ENCODE measurements at regions not wholly inside any gene's neighbourhood (a gene's known extent, or its start where the extent isn't known, plus 50 kb on each side); places are given as distances from the start of the nearest gene placed in this dataset.

GRCh38 chr14:86897704-86898513 is 1095.1 kb downstream of the GALC start:
- DNase-seq (ENCODE audit: low read depth): no peak

DNA sequence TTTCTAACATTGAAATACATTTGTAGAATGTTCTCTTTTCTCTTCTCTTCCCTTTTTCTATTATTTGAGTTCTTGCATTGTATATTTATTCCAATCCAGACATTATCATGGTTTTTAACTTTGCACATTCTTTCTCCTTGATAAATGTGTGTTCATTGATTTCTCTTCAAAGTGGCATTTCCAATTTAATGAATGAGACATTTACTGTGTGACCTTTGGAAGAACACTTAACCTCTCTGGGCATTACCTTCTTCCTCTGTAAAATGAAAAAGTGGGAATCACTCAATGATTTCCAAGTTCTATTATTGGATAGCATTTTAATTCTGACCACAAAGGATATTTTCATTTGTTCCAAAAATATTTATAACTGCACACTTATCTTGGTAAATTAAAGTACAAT is 1095.8 kb downstream of the GALC start:
- no peak for DNase-seq (ENCODE audit: low read depth)

DNA sequence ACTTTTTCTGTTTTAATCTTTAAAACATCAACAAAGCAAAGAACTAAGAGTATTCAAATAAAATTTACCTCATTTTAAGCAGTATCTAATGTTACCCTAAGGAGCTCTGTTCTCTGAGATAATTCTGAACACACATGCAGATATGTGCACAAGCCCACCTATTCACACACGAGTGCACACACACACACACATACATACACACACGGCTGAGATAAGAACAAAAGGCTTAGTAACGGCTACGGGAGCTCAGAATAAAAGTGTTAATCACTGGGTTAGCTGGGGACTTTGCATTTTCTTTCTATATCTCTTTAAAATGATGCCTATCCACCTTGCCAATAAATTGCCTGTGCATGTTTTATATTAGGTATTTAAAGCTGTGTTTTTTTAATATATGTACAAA is 1096.3 kb downstream of the GALC start:
- no peak for DNase-seq (ENCODE audit: low read depth)

DNA sequence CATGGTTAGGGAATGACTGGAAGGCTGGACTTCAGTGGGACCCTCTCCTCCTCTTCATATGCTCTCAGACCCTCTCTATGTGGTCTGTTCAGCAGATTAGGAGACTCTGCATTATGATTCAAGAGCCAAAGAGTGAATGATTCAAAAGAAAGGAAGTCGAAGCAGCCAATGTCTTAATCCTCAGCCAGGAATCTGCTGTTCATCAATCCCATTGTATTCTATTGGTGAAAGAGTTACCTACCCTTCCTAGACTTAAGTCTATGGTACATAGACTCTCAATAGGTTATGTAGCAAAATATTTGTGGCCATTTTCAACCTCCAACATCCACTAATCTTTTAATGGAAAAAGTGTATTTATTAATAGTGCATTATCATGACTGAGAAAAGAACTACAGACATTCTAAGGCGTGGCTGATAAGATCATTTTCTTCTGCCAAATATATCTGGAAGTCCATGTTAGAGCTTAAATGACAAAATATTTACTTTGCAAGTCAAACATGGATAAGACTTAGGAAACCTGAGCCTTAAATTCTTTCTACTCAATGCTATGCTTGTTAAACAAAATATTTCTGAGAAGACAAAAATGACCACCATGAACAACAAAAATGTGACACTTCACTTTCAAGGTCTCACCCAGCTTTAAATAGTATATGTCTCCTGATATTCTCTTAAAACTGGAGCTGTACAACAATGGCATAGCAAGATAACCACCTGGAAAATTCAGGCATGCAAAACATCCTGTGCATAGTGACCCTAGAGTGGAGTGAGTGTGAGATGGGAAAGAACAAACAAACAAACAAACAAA is 1100.6 kb downstream of the GALC start:
- no peak for DNase-seq (ENCODE audit: low read depth)

- DNase-seq (ENCODE audit: low read depth): no peak
Measured at GRCh38 chr14:86885280-86885679, 1107.7 kb downstream of the GALC start.

- no peak for DNase-seq (ENCODE audit: low read depth)
Measured at GRCh38 chr14:86884498-86884897, 1108.5 kb downstream of the GALC start.

GRCh38 chr14:86882818-86883217 is 1110.2 kb downstream of the GALC start:
- no peak for DNase-seq (ENCODE audit: low read depth)

GRCh38 chr14:86865934-86866333 is 1127.0 kb downstream of the GALC start:
- no peak for DNase-seq (ENCODE audit: low read depth)

- DNase-seq (ENCODE audit: low read depth): no peak
Measured at GRCh38 chr14:86858591-86858990, 1134.4 kb downstream of the GALC start.

DNA sequence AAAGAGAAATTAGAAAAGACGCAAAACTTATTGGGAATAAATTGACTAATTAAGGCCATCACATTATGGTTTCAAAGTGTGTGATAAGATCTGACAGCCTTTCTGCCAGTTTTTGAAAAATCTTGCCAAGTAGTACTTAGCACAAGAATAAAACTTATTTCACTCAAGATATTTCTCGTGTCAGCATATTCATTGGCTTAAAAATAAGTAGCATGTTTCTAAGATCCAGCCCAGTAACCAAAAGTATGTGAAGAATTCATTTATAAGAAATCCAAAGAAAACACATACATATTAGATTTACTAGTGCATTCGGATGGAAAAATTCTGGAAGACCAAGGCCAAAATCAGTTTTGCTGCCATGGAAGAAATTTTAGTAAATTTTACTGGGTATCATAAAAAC is 1135.0 kb downstream of the GALC start:
- no peak for DNase-seq (ENCODE audit: low read depth)

- no peak for DNase-seq (ENCODE audit: low read depth)
Measured at GRCh38 chr14:86852530-86852929, 1140.5 kb downstream of the GALC start.

GRCh38 chr14:86847140-86847539 is 1145.8 kb downstream of the GALC start:
- no peak for DNase-seq (ENCODE audit: low read depth)

DNA sequence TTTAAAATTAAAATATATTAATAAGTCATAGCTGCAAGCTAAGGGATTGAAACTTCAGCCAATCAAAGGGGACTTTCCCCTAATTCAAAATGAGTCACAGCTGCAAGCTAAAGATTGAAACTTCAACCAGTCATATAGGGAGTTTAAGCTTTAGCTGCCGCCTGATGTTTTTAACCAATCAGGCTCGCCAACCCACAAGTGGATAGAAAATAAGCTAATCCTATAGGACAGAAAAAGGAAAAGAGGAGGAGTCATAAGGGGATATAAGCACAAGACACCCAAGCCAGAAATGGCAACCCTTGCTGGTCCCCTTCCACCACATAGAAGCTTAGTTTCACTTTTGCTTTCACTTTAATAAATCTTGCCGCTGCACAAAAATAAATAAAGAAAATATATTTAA is 1154.6 kb downstream of the GALC start:
- no peak for DNase-seq (ENCODE audit: low read depth)

GRCh38 chr14:86826661-86827060 is 1166.3 kb downstream of the GALC start:
- no peak for DNase-seq (ENCODE audit: low read depth)

- DNase-seq (ENCODE audit: low read depth): no peak
Measured at GRCh38 chr14:86824167-86824566, 1168.8 kb downstream of the GALC start.

- no peak for DNase-seq (ENCODE audit: low read depth)
Measured at GRCh38 chr14:86823581-86823980, 1169.4 kb downstream of the GALC start.

DNA sequence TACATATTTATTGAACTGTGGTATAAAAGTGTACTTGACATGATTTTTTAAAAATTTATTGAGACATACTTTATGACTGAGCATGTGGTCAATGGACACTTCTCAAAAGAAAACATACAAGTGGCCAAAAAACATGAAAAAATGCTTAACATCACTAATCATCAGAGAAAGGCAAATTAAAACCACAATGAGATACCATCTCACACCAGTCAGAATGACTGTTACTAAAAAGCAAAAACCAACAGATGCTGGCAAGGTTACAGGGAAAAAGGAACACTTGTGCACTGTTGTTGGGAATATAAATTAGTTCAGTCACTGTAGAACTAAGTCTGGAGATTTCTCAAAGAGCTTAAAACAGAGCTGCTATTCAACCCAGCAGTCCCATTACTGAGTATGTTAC is 1177.6 kb downstream of the GALC start:
- DNase-seq (ENCODE audit: low read depth): no peak

- no peak for DNase-seq (ENCODE audit: low read depth)
Measured at GRCh38 chr14:86802726-86803125, 1190.3 kb downstream of the GALC start.

GRCh38 chr14:86799244-86799647 is 1193.7 kb downstream of the GALC start:
- DNase-seq (ENCODE audit: low read depth): no peak

- no peak for DNase-seq (ENCODE audit: low read depth)
Measured at GRCh38 chr14:86798330-86798729, 1194.7 kb downstream of the GALC start.

DNA sequence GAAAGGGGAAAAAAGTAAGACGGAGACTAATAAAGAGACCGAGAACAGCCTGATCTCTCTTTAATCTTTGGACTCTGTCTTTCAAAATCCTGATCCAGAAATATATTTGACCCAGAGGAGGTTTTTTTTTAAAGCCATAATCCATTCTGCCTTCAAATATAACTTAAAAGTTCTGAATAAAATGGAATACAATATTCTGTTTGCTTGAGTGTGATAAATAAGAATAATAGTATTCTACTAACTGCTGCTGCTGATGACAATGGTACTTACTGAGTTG is 1196.0 kb downstream of the GALC start:
- DNase-seq (ENCODE audit: low read depth): no peak

GRCh38 chr14:86796221-86797074 is 1196.5 kb downstream of the GALC start:
- DNase-seq (ENCODE audit: low read depth): no peak

- DNase-seq (ENCODE audit: low read depth): no peak
Measured at GRCh38 chr14:86794689-86795088, 1198.3 kb downstream of the GALC start.

Measured in stimulated activated CD8-positive, alpha-beta memory T cell treated with anti-CD3 and anti-CD28 coated beads, Interleukin-12 subunit alpha, Interleukin-12 subunit beta, amount 100 ng/mL, for 4 hours (primary cell).